GM19468 (cell line): ENCODE measurements at regions not wholly inside any gene's neighbourhood (a gene's known extent, or its start where the extent isn't known, plus 50 kb on each side); places are given as distances from the start of the nearest gene placed in this dataset.
"Not testable (repeated sequence)": the region's sequence is repeated elsewhere in the genome, so short reads cannot be mapped to it uniquely, and the experiment has no call there.

Source experiments
- ATAC-seq: cut with Tn5 transposase; IDR thresholded peaks from one replicate; pipeline ENCODE4 v1.9.1; 2021; ENCODE audit warnings: mild to moderate bottlenecking, moderate library complexity, moderate number of reproducible peaks; ENCODE audit not compliant: unreplicated experiment; ENCODE audit errors: extremely low read depth

GRCh38 chr13:62450759-62451158 lies 1035.1 kb upstream of the PCDH20 start:
- no peak for ATAC-seq

DNA sequence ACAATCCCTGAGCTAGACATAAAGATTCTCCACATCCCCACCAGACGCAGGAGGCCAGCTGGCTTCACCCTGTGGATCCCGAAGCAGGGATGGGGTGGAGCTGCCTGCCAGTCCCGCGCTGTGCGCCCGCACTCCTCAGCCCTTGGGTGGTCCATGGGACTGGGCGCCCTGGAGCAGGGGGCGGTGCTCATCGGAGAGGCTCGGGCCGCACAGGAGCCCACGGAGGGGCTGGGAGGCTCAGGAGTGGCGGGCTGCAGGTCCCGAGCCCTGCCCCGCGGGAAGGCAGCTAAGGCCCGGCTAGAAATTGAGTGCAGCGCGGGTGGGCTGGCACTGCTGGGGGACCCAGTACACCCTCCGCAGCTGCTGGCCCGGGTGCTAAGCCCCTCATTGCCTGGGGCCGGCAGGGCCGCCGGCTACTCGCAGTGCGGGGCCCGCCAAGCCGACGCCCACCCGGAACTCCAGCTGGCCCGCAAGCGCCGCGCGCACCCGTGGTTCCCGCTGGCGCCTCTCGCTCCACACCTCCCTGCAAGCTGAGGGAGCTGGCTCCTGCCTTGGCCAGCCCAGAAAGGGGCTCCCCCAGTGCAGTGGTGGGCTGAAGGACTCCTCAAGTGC lies 1032.2 kb upstream of the PCDH20 start:
- not testable (repeated sequence) for ATAC-seq

DNA sequence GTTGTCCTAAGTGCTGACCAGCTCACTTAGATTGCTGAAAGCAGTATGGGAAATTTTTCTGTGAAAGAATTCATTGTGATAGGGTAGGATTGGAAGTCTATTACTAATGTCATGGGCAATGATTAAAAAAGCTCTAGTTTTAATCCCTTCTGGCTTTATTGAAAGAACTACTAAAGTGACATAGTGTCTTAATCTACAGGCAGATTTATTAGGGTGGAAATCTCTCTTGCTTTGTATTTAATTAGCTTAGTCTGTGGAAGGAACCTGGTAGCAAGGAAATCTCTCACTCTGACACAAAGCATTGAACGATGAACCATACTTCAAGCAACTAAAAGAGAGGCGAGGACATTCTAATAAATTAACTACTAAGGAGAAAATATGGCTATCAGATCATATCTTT lies 1029.2 kb upstream of the PCDH20 start:
- no peak for ATAC-seq

- ATAC-seq = no peak
These were observed 1018.4 kb upstream of the PCDH20 start for GRCh38 chr13:62434081-62434480.

- no peak for ATAC-seq
These were observed 1018.0 kb upstream of the PCDH20 start for GRCh38 chr13:62433660-62434059.

GRCh38 chr13:62432906-62433305 lies 1017.3 kb upstream of the PCDH20 start:
- ATAC-seq = no peak

DNA sequence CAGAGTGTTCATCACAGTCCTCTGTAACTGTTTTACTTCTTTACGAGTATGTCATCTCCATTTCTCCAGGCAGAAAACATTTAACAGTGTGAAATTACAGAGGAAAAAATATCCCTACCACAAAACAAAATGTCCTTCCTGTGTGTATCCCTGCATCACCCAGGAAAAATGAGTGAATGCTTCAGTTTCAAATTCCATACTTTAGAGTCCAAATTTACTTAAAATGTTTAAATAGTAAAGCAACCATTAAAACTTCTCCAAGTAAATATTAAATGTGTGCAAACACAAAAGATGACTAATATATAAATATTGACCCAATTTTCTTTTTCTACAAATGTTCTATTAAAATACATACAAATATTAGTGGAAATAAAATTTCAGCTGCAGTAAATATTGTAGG lies 1016.6 kb upstream of the PCDH20 start:
- no peak for ATAC-seq

GRCh38 chr13:62431852-62432251 lies 1016.2 kb upstream of the PCDH20 start:
- no peak for ATAC-seq

- ATAC-seq = no peak
These were observed 1003.2 kb upstream of the PCDH20 start for GRCh38 chr13:62418872-62419271.

- no peak for ATAC-seq
These were observed 1002.7 kb upstream of the PCDH20 start for GRCh38 chr13:62418376-62418775.

DNA sequence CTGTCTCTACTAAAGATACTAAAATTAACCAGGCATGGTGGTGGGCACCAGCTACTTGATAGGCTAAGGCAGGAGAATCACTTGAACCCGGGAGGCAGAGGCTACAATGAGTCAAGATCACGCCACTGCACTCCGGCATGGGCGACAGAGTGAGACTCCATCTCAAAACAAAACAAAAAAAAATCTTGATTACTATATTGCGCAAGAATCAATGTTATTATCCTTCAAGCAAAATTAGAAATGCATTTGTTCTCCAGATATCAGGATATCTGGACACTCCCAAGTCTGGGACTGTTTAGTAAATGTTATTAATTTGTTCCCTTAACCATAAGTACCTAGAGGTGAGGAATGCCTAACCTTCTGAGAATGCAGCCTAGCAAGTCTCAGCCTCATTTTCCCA lies 992.2 kb upstream of the PCDH20 start:
- ATAC-seq = no peak

DNA sequence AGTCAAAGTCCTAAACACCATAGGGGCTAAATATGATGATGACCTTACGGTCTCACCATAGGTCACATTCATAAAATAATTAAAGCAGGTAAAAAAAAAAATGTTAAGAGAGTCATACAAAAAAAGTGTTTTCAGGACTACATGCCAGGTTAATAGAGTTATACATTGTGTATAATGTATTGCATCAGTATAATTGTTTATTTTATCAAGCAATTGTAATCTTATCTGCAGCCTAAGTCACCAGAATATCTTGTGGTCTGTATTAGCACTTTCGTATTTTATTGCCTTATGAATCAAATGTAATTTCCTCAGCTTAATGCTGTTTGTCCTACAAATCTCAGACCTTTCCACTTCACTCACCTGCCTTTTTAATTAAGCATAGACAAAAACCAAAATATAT lies 972.9 kb upstream of the PCDH20 start:
- no peak for ATAC-seq

DNA sequence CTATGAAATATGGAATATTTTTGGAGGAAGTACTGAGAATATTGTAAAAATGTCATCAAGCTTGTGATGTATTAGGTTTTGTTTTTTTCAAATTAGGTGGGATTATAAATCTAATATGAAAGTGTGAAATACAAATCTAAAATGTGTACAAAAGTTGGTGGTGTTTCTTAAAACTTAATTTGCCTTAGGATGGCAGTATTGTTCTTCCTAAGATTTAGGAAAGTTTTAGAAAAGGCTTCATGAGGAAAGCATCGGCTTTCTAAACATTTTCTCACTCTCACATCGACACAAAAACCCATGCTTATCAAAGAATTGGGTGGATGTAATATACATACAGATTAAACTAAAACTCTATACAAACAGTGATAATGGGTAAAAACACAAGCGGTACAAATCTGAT lies 972.0 kb upstream of the PCDH20 start:
- no peak for ATAC-seq

GRCh38 chr13:62379241-62379640 lies 963.6 kb upstream of the PCDH20 start:
- ATAC-seq = not testable (repeated sequence)

DNA sequence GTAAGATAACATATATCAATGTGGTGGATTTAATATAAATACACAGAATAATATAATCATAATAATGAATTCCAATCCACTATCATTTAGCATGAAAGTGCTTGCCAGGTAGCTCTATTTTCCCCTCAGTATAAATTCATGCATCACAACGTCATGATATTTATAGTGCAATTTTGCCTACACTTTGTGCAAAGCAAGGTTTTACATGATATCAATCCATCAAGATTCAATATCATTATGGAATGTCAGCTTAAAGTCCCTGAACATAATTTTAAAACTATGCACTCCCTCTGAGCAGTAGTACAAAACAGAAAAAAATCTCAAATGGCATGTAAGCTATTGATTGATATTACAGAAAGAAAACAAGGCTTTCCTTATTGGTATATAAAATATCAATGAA lies 962.2 kb upstream of the PCDH20 start:
- ATAC-seq = no peak

GRCh38 chr13:62375653-62376052 lies 960.0 kb upstream of the PCDH20 start:
- ATAC-seq = no peak

DNA sequence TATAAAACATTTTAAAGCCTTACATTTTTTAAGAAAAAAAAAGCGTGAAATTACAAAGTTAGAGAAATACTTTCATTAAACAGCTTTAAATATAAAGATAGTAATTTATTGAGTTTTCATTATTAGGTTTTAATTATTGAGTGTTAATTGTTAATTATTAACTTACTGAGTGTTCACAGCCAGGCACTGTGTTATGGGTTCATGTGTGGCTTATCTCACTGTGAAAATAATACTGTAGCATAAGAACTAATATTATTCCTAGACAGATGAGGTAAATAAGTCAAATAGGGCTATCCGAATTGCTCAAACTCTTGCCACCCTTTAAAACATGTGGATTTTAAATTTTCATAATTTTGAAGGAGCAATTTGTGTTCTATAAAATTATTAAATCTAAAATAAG lies 956.1 kb upstream of the PCDH20 start:
- ATAC-seq = no peak

DNA sequence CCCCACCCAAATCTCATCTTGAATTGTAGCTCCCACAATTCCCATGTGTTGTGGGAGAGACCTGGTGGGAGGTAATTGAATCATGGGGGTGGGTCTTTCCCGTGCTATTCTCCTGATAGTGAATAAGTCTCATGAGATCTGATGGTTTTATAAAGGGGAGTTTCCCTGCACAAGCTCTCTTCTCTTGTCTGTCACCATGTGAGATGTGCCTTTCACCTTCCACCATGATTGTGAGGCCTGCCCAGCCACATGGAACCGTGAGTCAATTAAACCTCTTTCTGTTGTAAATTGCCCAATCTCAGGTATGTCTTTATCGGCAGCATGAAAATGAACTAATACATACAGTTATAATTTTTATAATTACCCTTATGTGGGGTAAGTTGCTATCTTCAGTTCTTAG lies 952.3 kb upstream of the PCDH20 start:
- not testable (repeated sequence) for ATAC-seq

GRCh38 chr13:62360609-62361008 lies 945.0 kb upstream of the PCDH20 start:
- ATAC-seq = no peak

- no peak for ATAC-seq
These were observed 942.9 kb upstream of the PCDH20 start for GRCh38 chr13:62358646-62358932.

GRCh38 chr13:62357887-62358645 lies 942.4 kb upstream of the PCDH20 start:
- ATAC-seq = no peak

GRCh38 chr13:62356977-62357376 lies 941.3 kb upstream of the PCDH20 start:
- ATAC-seq = no peak
